Suprapubic skin (tissue), 4 donors: ENCODE measurements at regions not wholly inside any gene's neighbourhood (a gene's known extent, or its start where the extent isn't known, plus 50 kb on each side); places are given as distances from the start of the nearest gene placed in this dataset.

Experiments used
- DNase-seq, 2 donors: peaks; one replicate each; pipeline ENCODE4 v3.0.0-alpha.2; 2019; ENCODE audit warnings: low spot score in 2 of 2
- H3K27ac ChIP-seq: fragments of 200-600 bp; sonication (generic); one replicate; pipeline ENCODE4 v1.5.1; 2019
- H3K27me3 ChIP-seq: fragments of 200-600 bp; sonication (generic); one replicate; pipeline ENCODE4 v1.5.1; 2019
- H3K36me3 ChIP-seq: fragments of 200-600 bp; sonication (generic); one replicate; pipeline ENCODE4 v1.5.1; 2019
- H3K4me1 ChIP-seq: fragments of 200-600 bp; sonication (generic); one replicate; pipeline ENCODE4 v1.5.1; 2019
- H3K4me3 ChIP-seq: fragments of 200-600 bp; sonication (generic); one replicate; pipeline ENCODE4 v1.5.1; 2019; ENCODE audit warnings: mild to moderate bottlenecking
- H3K9me3 ChIP-seq: fragments of 200-600 bp; sonication (generic); one replicate; pipeline ENCODE4 v1.5.1; 2019
- EP300 ChIP-seq: sonication (generic); formaldehyde crosslinking; IDR thresholded peaks from one replicate; pipeline ENCODE4 v1.6.1; 2017; ENCODE audit warnings: antibody characterized with exemption
- POLR2A ChIP-seq, 2 donors: fragments of 450-650 bp; IDR thresholded peaks; one replicate each; pipeline ENCODE4 v1.6.1; 2017; ENCODE audit warnings: antibody characterized with exemption in 2 of 2, mild to moderate bottlenecking in 2 of 2, moderate library complexity in 2 of 2
- POLR2AphosphoS5 ChIP-seq, 3 donors: sonication (generic); formaldehyde crosslinking; IDR thresholded peaks; one replicate each; pipeline ENCODE4 v1.6.1; 2017; ENCODE audit warnings: antibody characterized with exemption in 3 of 3
- WGBS: methylation state at CpG from one replicate; pipeline ENCODE4 v1.1.5; 2018; 5-methylcytosine and 5-hydroxymethylcytosine counted together
- TF ChIP-seq, protein P1 (sequence below), 2 donors: fragments of 200-600 bp in 1 of 2; fragments of 450-650 bp in 1 of 2; sonication (generic) in 1 of 2; IDR thresholded peaks; one replicate each; pipeline ENCODE4 v1.5.1; 2016 to 2019; ENCODE audit warnings: antibody characterized with exemption in 2 of 2, mild to moderate bottlenecking in 1 of 2, moderate library complexity in 1 of 2

DNA sequence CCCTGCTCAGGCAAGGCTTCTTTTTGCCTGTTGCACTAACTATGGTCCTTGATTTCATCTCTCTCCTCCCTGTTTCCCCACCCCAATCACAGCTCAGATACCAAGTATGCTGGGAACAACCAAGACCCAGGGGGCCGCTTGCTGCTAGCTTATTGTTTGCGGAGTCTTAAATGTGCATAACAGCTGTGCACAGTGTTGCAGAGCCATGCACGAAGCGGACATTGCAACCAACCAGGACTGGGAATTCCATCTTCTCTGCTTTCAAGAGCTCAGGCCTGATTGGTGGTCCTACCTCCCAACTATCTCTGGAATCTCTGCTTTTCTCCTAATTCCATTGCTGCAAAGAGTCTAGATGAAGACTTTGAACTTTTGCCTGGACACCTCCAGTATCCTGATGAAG, 281.3 kb upstream of the TNRC6C start:
- H3K4me1 ChIP-seq = peaks cover 14% of the 10 kb centered on the region
- peaks cover 47% of the 10 kb centered on the region for H3K27me3 ChIP-seq
- 73% methylated on average over 4 of the region's 4 CpGs for WGBS
- TF ChIP-seq, protein P1, sequence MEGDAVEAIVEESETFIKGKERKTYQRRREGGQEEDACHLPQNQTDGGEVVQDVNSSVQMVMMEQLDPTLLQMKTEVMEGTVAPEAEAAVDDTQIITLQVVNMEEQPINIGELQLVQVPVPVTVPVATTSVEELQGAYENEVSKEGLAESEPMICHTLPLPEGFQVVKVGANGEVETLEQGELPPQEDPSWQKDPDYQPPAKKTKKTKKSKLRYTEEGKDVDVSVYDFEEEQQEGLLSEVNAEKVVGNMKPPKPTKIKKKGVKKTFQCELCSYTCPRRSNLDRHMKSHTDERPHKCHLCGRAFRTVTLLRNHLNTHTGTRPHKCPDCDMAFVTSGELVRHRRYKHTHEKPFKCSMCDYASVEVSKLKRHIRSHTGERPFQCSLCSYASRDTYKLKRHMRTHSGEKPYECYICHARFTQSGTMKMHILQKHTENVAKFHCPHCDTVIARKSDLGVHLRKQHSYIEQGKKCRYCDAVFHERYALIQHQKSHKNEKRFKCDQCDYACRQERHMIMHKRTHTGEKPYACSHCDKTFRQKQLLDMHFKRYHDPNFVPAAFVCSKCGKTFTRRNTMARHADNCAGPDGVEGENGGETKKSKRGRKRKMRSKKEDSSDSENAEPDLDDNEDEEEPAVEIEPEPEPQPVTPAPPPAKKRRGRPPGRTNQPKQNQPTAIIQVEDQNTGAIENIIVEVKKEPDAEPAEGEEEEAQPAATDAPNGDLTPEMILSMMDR (IDR thresholded peaks at IDR 0.05) = no peak
- no peak for TF ChIP-seq POLR2AphosphoS5 (IDR thresholded peaks at IDR 0.05)
- TF ChIP-seq POLR2A (IDR thresholded peaks at IDR 0.05) = no peak
- no peak for TF ChIP-seq EP300
- H3K27ac ChIP-seq = no peak overlapping the region
- H3K36me3 ChIP-seq = no peaks in the 10 kb centered on the region
- no peak for DNase-seq
- no peak overlapping the region for H3K4me3 ChIP-seq
- no peaks in the 10 kb centered on the region for H3K9me3 ChIP-seq

DNA sequence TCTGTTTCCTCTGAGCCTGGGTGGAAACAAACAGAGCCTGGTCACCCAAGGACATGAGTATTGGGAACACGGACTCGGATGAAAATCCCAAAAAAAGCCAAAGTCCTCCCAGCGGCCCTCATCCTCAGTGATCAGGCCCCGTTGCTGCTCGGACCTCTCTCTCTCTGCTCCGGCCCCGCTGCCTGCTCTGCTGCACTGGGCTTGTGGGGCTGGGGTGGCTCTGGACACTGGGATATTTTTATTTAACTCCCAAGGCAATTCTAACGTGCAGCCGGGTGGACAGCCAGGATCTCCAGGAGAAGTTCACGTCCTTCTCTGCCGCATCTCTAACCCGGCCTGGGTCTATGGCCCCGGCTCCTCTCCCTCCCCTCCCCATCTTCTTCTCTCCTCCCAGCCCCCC, 280.9 kb upstream of the TNRC6C start:
- peaks cover 14% of the 10 kb centered on the region for H3K4me1 ChIP-seq
- no peaks in the 10 kb centered on the region for H3K9me3 ChIP-seq
- peaks cover 47% of the 10 kb centered on the region for H3K27me3 ChIP-seq
- no peak for TF ChIP-seq EP300
- no peak for TF ChIP-seq POLR2A (IDR thresholded peaks at IDR 0.05)
- no peak for TF ChIP-seq POLR2AphosphoS5 (IDR thresholded peaks at IDR 0.05)
- TF ChIP-seq, protein P1 (IDR thresholded peaks at IDR 0.05) = no peak
- H3K4me3 ChIP-seq = no peak overlapping the region
- DNase-seq = no peak
- H3K27ac ChIP-seq = no peak overlapping the region
- WGBS = 59% methylated on average over 13 of the region's 13 CpGs
- H3K36me3 ChIP-seq = no peaks in the 10 kb centered on the region

DNA sequence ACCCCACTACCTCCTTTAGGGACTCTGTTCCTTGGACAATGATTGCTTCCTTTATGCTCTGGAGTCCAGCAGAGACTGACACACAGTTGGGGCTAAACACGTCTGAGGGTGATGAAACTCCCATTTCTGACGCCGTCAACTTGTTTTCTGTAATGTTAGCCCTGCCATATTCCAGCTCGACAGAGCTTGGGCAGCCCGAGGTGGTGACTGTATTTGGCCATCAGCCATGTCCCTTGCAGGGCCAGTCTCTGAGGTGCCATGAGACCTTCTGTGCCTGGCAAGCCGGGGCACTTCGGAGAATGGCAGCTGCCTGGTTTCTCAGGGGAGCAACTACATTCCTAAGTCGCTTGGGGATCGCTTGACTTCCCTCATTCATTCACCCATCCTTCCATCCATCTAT, 278.9 kb upstream of the TNRC6C start:
- DNase-seq = no peak
- 80% methylated on average over 9 of the region's 9 CpGs for WGBS
- H3K27ac ChIP-seq = no peak overlapping the region
- no peak for TF ChIP-seq EP300
- TF ChIP-seq, protein P1 (IDR thresholded peaks at IDR 0.05) = no peak
- no peak for TF ChIP-seq POLR2A (IDR thresholded peaks at IDR 0.05)
- no peak for TF ChIP-seq POLR2AphosphoS5 (IDR thresholded peaks at IDR 0.05)
- no peaks in the 10 kb centered on the region for H3K36me3 ChIP-seq
- peaks cover 14% of the 10 kb centered on the region for H3K4me1 ChIP-seq
- H3K27me3 ChIP-seq = peaks cover 47% of the 10 kb centered on the region
- no peaks in the 10 kb centered on the region for H3K9me3 ChIP-seq
- no peak overlapping the region for H3K4me3 ChIP-seq

DNA sequence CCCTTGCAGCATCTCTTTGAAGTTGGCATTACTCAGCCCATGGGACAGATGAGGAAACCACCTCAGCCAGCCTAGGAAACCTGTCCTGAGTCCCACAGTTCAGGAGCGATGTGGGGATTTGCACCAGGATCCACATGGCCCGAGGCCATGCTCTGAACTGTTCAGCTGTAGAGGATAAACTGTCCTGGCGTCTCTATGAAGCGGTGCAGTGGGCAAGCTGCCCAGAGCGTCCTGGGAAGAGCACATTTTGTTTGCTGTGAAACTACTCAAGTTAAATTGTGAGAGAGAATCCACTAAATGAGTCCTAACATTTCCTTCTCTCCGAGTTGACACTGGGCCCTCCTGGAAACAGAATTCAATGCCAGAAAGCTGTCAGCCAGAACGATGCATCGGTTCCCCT, 276.6 kb upstream of the TNRC6C start:
- DNase-seq = peak in 1 of 2 donors; percentile 75
- no peak overlapping the region for H3K27ac ChIP-seq

DNA sequence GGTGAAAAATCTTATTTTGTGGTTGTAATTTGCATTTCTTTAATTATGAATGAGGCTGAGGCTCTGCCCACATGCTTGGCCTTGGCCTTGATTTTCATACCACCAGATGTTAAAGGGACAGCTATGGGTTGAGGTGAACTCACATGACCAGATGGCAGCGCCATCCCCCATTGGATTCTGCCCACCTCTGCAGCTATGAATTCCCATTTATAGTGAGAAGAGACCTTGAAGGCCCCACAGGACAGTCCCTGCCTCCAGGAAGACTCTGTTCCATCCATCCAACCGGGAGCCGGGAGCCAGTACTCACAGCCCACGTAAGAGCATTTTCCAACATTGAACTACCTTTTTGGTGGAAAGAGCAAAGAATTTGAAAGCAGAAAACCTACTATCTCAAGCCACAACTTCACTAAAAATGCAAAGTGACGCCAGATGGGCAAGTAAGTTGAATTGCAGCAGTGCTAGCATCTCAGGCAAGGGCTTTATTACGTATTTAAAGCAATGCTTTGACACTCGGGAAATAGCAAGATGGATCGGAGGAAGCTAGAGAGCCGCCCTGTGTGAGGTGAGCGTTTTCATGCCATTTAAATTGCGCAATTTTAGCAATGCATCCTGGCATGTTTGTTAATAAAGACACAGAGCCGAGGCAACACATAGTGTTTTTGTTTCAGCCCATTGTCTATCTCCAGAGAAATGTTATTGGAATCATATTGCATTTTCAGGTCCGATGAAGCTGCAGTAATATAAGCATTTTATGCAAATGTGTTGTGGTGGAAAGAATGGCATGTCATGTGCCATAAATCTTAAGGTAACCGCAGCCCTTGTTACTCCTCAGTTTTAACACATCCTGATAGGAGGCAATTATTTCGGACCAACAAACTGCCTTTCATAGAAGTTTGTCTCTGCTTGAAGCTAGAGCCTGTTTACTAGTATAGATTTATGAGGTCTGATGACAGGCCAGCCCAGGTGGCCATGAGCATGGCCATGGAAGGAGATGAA, 273.4 kb upstream of the TNRC6C start:
- Histone ChIP-seq H3K36me3 (no peaks in the 10 kb centered on the region), H3K4me1 (peaks cover 5% of the 10 kb centered on the region), H3K9me3 (no peaks in the 10 kb centered on the region), H3K4me3 (no peak overlapping the region), H3K27ac (no peak overlapping the region), H3K27me3 (peaks cover 33% of the 10 kb centered on the region)
- DNase-seq = peak in 1 of 2 donors; percentile 29
- TF ChIP-seq POLR2AphosphoS5 (IDR thresholded peaks at IDR 0.05) (no peak), POLR2A (IDR thresholded peaks at IDR 0.05) (no peak), EP300 (no peak)
- TF ChIP-seq, protein P1 (IDR thresholded peaks at IDR 0.05) = no peak
- 69% methylated on average over 15 of the region's 15 CpGs for WGBS

More for the DNA sequence above, 276.6 kb upstream of the TNRC6C start:
- Histone ChIP-seq H3K27me3 (peaks cover 35% of the 10 kb centered on the region), H3K9me3 (no peaks in the 10 kb centered on the region), H3K4me3 (no peak overlapping the region), H3K4me1 (peaks cover 3% of the 10 kb centered on the region), H3K36me3 (no peaks in the 10 kb centered on the region)
- WGBS = 22% methylated on average over 8 of the region's 8 CpGs
- TF ChIP-seq POLR2AphosphoS5 (IDR thresholded peaks at IDR 0.05) (no peak), EP300 (no peak), POLR2A (IDR thresholded peaks at IDR 0.05) (no peak)
- TF ChIP-seq, protein P1 (IDR thresholded peaks at IDR 0.05) = no peak
